ENCODE measurements at regions not wholly inside any gene's neighbourhood (a gene's known extent, or its start where the extent isn't known, plus 50 kb on each side); places are given as distances from the start of the nearest gene placed in this dataset.

DNA sequence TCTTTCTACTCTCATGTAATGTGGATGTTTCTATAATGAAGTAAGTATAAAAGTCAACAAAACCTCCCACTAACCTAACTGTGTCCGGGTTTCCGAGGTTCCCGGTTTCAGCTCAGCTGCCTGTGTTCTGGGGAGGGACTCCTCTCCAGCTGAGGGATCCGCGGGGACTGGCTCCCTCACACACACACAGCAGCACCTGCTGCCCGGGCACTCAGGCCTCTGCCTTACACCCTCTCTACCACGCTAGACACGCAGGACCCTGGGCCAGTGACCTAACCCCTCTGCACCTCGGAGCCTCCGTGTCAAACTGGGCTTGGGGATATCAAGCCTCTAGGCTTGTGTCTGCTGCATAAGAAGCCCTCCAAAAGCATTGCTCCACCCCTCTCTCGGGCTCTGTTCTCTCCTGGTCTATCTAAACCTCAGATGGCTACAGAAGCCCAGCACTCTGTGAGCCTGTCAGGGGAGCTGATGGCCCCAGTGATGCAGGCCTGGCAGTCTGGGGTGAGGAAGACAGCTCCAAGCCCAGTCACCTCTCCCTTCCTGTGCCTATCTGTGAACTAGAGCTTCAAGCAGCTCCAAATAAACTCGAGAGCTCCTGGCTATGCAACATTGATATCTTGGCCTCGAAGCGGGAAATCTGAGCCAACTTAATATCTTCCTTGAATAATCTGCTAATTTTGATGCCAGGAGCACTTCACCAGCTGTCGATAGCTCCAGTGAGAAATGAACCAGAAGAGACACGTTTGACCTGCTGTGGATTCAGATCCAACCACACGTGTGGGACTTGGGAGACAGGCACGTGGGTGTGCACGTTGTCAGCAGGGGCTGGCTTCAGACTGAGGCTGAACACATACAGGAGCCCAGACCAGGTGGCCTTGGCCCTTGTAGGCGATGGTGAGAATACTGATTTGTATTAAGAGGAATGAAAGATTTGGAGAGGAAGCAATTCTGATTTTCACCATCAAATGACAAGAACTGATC lies 232.7 kb upstream of the B3GAT1 start:
- no peak for TF ChIP-seq SIN3A (IDR thresholded peaks at IDR 0.05; ENCODE audit: borderline replicate concordance, insufficient read depth, low read depth, low read length)
- TF ChIP-seq, protein P1, sequence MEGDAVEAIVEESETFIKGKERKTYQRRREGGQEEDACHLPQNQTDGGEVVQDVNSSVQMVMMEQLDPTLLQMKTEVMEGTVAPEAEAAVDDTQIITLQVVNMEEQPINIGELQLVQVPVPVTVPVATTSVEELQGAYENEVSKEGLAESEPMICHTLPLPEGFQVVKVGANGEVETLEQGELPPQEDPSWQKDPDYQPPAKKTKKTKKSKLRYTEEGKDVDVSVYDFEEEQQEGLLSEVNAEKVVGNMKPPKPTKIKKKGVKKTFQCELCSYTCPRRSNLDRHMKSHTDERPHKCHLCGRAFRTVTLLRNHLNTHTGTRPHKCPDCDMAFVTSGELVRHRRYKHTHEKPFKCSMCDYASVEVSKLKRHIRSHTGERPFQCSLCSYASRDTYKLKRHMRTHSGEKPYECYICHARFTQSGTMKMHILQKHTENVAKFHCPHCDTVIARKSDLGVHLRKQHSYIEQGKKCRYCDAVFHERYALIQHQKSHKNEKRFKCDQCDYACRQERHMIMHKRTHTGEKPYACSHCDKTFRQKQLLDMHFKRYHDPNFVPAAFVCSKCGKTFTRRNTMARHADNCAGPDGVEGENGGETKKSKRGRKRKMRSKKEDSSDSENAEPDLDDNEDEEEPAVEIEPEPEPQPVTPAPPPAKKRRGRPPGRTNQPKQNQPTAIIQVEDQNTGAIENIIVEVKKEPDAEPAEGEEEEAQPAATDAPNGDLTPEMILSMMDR (IDR thresholded peaks at IDR 0.05), result no peak
- no peak for TF ChIP-seq TCF7L2 (IDR thresholded peaks at IDR 0.05; ENCODE audit: low read depth, low read length)
- TF ChIP-seq, protein P2, sequence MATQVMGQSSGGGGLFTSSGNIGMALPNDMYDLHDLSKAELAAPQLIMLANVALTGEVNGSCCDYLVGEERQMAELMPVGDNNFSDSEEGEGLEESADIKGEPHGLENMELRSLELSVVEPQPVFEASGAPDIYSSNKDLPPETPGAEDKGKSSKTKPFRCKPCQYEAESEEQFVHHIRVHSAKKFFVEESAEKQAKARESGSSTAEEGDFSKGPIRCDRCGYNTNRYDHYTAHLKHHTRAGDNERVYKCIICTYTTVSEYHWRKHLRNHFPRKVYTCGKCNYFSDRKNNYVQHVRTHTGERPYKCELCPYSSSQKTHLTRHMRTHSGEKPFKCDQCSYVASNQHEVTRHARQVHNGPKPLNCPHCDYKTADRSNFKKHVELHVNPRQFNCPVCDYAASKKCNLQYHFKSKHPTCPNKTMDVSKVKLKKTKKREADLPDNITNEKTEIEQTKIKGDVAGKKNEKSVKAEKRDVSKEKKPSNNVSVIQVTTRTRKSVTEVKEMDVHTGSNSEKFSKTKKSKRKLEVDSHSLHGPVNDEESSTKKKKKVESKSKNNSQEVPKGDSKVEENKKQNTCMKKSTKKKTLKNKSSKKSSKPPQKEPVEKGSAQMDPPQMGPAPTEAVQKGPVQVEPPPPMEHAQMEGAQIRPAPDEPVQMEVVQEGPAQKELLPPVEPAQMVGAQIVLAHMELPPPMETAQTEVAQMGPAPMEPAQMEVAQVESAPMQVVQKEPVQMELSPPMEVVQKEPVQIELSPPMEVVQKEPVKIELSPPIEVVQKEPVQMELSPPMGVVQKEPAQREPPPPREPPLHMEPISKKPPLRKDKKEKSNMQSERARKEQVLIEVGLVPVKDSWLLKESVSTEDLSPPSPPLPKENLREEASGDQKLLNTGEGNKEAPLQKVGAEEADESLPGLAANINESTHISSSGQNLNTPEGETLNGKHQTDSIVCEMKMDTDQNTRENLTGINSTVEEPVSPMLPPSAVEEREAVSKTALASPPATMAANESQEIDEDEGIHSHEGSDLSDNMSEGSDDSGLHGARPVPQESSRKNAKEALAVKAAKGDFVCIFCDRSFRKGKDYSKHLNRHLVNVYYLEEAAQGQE (IDR thresholded peaks at IDR 0.05; ENCODE audit: insufficient read depth in 1 of 2, low read depth in 2 of 2, low read length in 1 of 2), result no peak
- TF ChIP-seq POLR2AphosphoS5 (IDR thresholded peaks at IDR 0.05; ENCODE audit: low read depth, low read length), result no peak
- ChIA-PET POLR2A (no interaction called here), CTCF (no interaction called here)
- H3K4me1 ChIP-seq (ENCODE audit: control insufficient read depth, insufficient read depth, low read length), result no peaks in the 10 kb centered on the region
- no peaks in the 10 kb centered on the region for H3K9me3 ChIP-seq (ENCODE audit: control insufficient read depth, insufficient read depth, low read depth, low read length)
- BruUV-seq (replicated peaks), result no TSS peak
- in situ Hi-C loops (cut with HindIII; ENCODE audit: low pct_unique_long_range_greater_than_20kb, low sequenced_read_pairs), result no loop called here
- H3K36me3 ChIP-seq (ENCODE audit: control insufficient read depth, insufficient read depth, low read length), result no peaks in the 10 kb centered on the region
- no peak overlapping the region for H3K4me3 ChIP-seq (ENCODE audit: low read depth in 2 of 2, low read length in 2 of 2)
- H3K27me3 ChIP-seq (ENCODE audit: control insufficient read depth, insufficient read depth, low read length), result peaks cover 13% of the 10 kb centered on the region
- DNase-seq (ENCODE audit: low read depth, low spot score), result no peak
- ATAC-seq, result peak; percentile 24; the same call in 1 of the 2 replicates
- intact Hi-C loops (cut with micrococcal nuclease; ENCODE audit: unreplicated experiment), result no loop called here
- no peak overlapping the region for H3K27ac ChIP-seq (ENCODE audit: low read length)

GRCh38 chr11:134643115-134644012 lies 231.3 kb upstream of the B3GAT1 start:
- Histone ChIP-seq H3K4me1 (ENCODE audit: control insufficient read depth, insufficient read depth, low read length) (no peaks in the 10 kb centered on the region), H3K27ac (ENCODE audit: low read length) (no peak overlapping the region), H3K9me3 (ENCODE audit: control insufficient read depth, insufficient read depth, low read depth, low read length) (no peaks in the 10 kb centered on the region), H3K4me3 (ENCODE audit: low read depth in 2 of 2, low read length in 2 of 2) (no peak overlapping the region), H3K36me3 (ENCODE audit: control insufficient read depth, insufficient read depth, low read length) (no peaks in the 10 kb centered on the region), H3K27me3 (ENCODE audit: control insufficient read depth, insufficient read depth, low read length) (peaks cover 11% of the 10 kb centered on the region)
- intact Hi-C loops (cut with micrococcal nuclease; ENCODE audit: unreplicated experiment) (no loop called here), in situ Hi-C loops (cut with HindIII; ENCODE audit: low pct_unique_long_range_greater_than_20kb, low sequenced_read_pairs) (no loop called here)
- POLR2A ChIA-PET, result no interaction called here
- BruUV-seq (replicated peaks), result no TSS peak
- CTCF ChIA-PET, result no interaction called here
- ATAC-seq, result no peak
- no peak for DNase-seq (ENCODE audit: low read depth, low spot score)
- TF ChIP-seq, protein P2 (IDR thresholded peaks at IDR 0.05; ENCODE audit: insufficient read depth in 1 of 2, low read depth in 2 of 2, low read length in 1 of 2), result no peak
- no peak for TF ChIP-seq TCF7L2 (IDR thresholded peaks at IDR 0.05; ENCODE audit: low read depth, low read length)
- TF ChIP-seq, protein P1 (IDR thresholded peaks at IDR 0.05), result no peak
- no peak for TF ChIP-seq POLR2AphosphoS5 (IDR thresholded peaks at IDR 0.05; ENCODE audit: low read depth, low read length)

Measured in Panc1 (cell line).